ENCODE measurements at regions not wholly inside any gene's neighbourhood (a gene's known extent, or its start where the extent isn't known, plus 50 kb on each side); places are given as distances from the start of the nearest gene placed in this dataset.

- DNase-seq: no peak
Measured at GRCh38 chr19:32191921-32192320, 153.5 kb upstream of the ZNF507 start.

- DNase-seq: no peak
Measured at GRCh38 chr19:32195706-32196610, 149.5 kb upstream of the ZNF507 start.

GRCh38 chr19:32196690-32197420 is 148.6 kb upstream of the ZNF507 start:
- no peak for DNase-seq

- no peak for DNase-seq
Measured at GRCh38 chr19:32197896-32198882, 147.2 kb upstream of the ZNF507 start.

- DNase-seq: no peak
Measured at GRCh38 chr19:32199501-32200040, 145.8 kb upstream of the ZNF507 start.

- no peak for DNase-seq
Measured at GRCh38 chr19:32200312-32201038, 144.9 kb upstream of the ZNF507 start.

- peak; percentile 33 for DNase-seq
Measured at GRCh38 chr19:32201211-32201610, 144.2 kb upstream of the ZNF507 start.

- DNase-seq: peak; percentile 60
Measured at GRCh38 chr19:32201636-32202051, 143.8 kb upstream of the ZNF507 start.

- DNase-seq: no peak
Measured at GRCh38 chr19:32202244-32202643, 143.2 kb upstream of the ZNF507 start.

GRCh38 chr19:32203161-32203560 is 142.2 kb upstream of the ZNF507 start:
- no peak for DNase-seq

GRCh38 chr19:32206065-32206464 is 139.3 kb upstream of the ZNF507 start:
- DNase-seq: no peak

- no peak for DNase-seq
Measured at GRCh38 chr19:32208060-32208459, 137.3 kb upstream of the ZNF507 start.

GRCh38 chr19:32219392-32219791 is 126.0 kb upstream of the ZNF507 start:
- DNase-seq: no peak

GRCh38 chr19:32219881-32220472 is 125.4 kb upstream of the ZNF507 start:
- DNase-seq: no peak

- no peak for DNase-seq
Measured at GRCh38 chr19:32220951-32221350, 124.5 kb upstream of the ZNF507 start.

GRCh38 chr19:32222556-32222955 is 122.9 kb upstream of the ZNF507 start:
- DNase-seq: no peak

- DNase-seq: no peak
Measured at GRCh38 chr19:32223106-32223505, 122.3 kb upstream of the ZNF507 start.

GRCh38 chr19:32223595-32224370 is 121.6 kb upstream of the ZNF507 start:
- DNase-seq: peak; percentile 53

GRCh38 chr19:32224371-32225244 is 120.8 kb upstream of the ZNF507 start:
- DNase-seq: peak; percentile 95

Data from retina (tissue), 1 donor.